HG03457 (cell line): ENCODE measurements at regions not wholly inside any gene's neighbourhood (a gene's known extent, or its start where the extent isn't known, plus 50 kb on each side); places are given as distances from the start of the nearest gene placed in this dataset.

ENCODE experiments used
- ATAC-seq: cut with Tn5 transposase; IDR thresholded peaks from one replicate; pipeline ENCODE4 v1.9.1; 2021; ENCODE audit warnings: moderate number of reproducible peaks; ENCODE audit not compliant: unreplicated experiment

- ATAC-seq = no peak
These were observed 103.4 kb downstream of the MED10 start for GRCh38 chr5:6274846-6275543.

GRCh38 chr5:6273749-6274148 lies 104.6 kb downstream of the MED10 start:
- no peak for ATAC-seq

GRCh38 chr5:6273090-6273735 lies 105.1 kb downstream of the MED10 start:
- no peak for ATAC-seq

- ATAC-seq = no peak
These were observed 108.4 kb downstream of the MED10 start for GRCh38 chr5:6269925-6270324.

GRCh38 chr5:6266671-6267197 lies 111.6 kb downstream of the MED10 start:
- no peak for ATAC-seq

- ATAC-seq = no peak
These were observed 114.0 kb downstream of the MED10 start for GRCh38 chr5:6264394-6264793.

GRCh38 chr5:6262651-6263363 lies 115.5 kb downstream of the MED10 start:
- ATAC-seq = no peak

GRCh38 chr5:6261668-6262067 lies 116.7 kb downstream of the MED10 start:
- ATAC-seq = no peak

GRCh38 chr5:6261256-6261655 lies 117.1 kb downstream of the MED10 start:
- no peak for ATAC-seq

GRCh38 chr5:6260846-6261245 lies 117.5 kb downstream of the MED10 start:
- ATAC-seq = no peak

GRCh38 chr5:6256901-6257300 lies 121.4 kb downstream of the MED10 start:
- ATAC-seq = no peak

GRCh38 chr5:6255956-6256355 lies 122.4 kb downstream of the MED10 start:
- no peak for ATAC-seq

GRCh38 chr5:6253846-6254245 lies 124.5 kb downstream of the MED10 start:
- no peak for ATAC-seq

- ATAC-seq = no peak
These were observed 125.1 kb downstream of the MED10 start for GRCh38 chr5:6253281-6253680.

GRCh38 chr5:6252581-6252980 lies 125.8 kb downstream of the MED10 start:
- ATAC-seq = no peak

- ATAC-seq = no peak
These were observed 126.7 kb downstream of the MED10 start for GRCh38 chr5:6251565-6252102.

- no peak for ATAC-seq
These were observed 128.2 kb downstream of the MED10 start for GRCh38 chr5:6250121-6250520.

GRCh38 chr5:6248132-6248531 lies 130.2 kb downstream of the MED10 start:
- no peak for ATAC-seq

- ATAC-seq = no peak
These were observed 131.4 kb downstream of the MED10 start for GRCh38 chr5:6246820-6247437.

- no peak for ATAC-seq
These were observed 134.0 kb downstream of the MED10 start for GRCh38 chr5:6244339-6244714.

- ATAC-seq = no peak
These were observed 134.5 kb downstream of the MED10 start for GRCh38 chr5:6243706-6244338.
